ENCODE measurements at regions not wholly inside any gene's neighbourhood (a gene's known extent, or its start where the extent isn't known, plus 50 kb on each side); places are given as distances from the start of the nearest gene placed in this dataset.

DNA sequence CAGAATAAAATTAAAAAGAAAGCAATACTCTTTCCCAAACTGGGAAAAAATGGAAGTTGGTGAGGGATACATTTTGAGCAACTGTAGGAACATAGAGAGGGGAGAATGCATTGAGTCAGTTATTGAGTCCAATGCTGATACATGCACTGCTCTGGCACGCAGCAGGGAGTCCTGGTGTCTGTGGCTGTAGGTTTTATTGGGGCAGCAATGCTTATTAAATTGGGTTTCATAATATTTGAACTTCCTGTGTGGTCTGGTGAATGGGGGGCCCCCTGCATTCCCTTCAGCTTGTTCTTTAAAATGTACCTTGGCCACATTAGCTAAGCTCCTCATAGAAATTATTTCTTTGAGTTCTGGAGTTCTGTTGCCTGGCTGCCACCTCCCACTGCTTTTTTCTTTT, 125.2 kb upstream of the ELAC2 start:
- no peak for TF ChIP-seq JUN (IDR thresholded peaks at IDR 0.05; ENCODE audit: borderline replicate concordance, insufficient read depth, insufficient read length, low read depth)
- TF ChIP-seq, protein P1, sequence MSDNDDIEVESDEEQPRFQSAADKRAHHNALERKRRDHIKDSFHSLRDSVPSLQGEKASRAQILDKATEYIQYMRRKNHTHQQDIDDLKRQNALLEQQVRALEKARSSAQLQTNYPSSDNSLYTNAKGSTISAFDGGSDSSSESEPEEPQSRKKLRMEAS (IDR thresholded peaks at IDR 0.05; ENCODE audit: insufficient read depth, insufficient read length): no peak
- no peak for TF ChIP-seq POLR2A (IDR thresholded peaks at IDR 0.05; ENCODE audit: low read depth, low read length)
- TF ChIP-seq, protein P2, sequence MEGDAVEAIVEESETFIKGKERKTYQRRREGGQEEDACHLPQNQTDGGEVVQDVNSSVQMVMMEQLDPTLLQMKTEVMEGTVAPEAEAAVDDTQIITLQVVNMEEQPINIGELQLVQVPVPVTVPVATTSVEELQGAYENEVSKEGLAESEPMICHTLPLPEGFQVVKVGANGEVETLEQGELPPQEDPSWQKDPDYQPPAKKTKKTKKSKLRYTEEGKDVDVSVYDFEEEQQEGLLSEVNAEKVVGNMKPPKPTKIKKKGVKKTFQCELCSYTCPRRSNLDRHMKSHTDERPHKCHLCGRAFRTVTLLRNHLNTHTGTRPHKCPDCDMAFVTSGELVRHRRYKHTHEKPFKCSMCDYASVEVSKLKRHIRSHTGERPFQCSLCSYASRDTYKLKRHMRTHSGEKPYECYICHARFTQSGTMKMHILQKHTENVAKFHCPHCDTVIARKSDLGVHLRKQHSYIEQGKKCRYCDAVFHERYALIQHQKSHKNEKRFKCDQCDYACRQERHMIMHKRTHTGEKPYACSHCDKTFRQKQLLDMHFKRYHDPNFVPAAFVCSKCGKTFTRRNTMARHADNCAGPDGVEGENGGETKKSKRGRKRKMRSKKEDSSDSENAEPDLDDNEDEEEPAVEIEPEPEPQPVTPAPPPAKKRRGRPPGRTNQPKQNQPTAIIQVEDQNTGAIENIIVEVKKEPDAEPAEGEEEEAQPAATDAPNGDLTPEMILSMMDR (IDR thresholded peaks at IDR 0.05; ENCODE audit: extremely low read depth in 1 of 2, insufficient read depth in 1 of 2, low read depth in 1 of 2, low read length in 2 of 2): no peak
- TF ChIP-seq POLR2AphosphoS5 (IDR thresholded peaks at IDR 0.05; ENCODE audit: insufficient read depth, low read depth, low read length): no peak
- TF ChIP-seq MYC (IDR thresholded peaks at IDR 0.05; ENCODE audit: low read depth, low read length): no peak

All from endothelial cell of umbilical vein (primary cell).